H9 (cell line): ENCODE measurements at regions not wholly inside any gene's neighbourhood (a gene's known extent, or its start where the extent isn't known, plus 50 kb on each side); places are given as distances from the start of the nearest gene placed in this dataset.

Source experiments
- DNase-seq: peaks from one replicate; pipeline ENCODE4 v3.0.0-alpha.2; 2017
- H2AFZ ChIP-seq: one replicate; pipeline ENCODE4 v1.6.1; 2013; ENCODE audit warnings: mild to moderate bottlenecking, low read length, control low read depth, moderate library complexity
- H2AK5ac ChIP-seq: 2 replicates; pipeline ENCODE4 v1.6.1; 2013; ENCODE audit warnings: low read length, control low read depth, mixed read lengths; ENCODE audit not compliant: insufficient read length
- H2BK120ac ChIP-seq: one replicate; pipeline ENCODE4 v1.6.1; 2013; ENCODE audit warnings: low read depth, mild to moderate bottlenecking, low read length, control low read depth, inconsistent platforms; ENCODE audit not compliant: poor library complexity, severe bottlenecking
- H2BK12ac ChIP-seq: 2 replicates; pipeline ENCODE4 v1.6.1; 2013; ENCODE audit warnings: low read length, control low read depth, mixed read lengths, low read depth; ENCODE audit not compliant: insufficient read length
- H2BK15ac ChIP-seq: 2 replicates; pipeline ENCODE4 v1.6.1; 2013; ENCODE audit warnings: low read depth, low read length, control low read depth
- H2BK20ac ChIP-seq: one replicate; pipeline ENCODE4 v1.6.1; 2013; ENCODE audit warnings: low read depth, mild to moderate bottlenecking, low read length, control low read depth, inconsistent platforms; ENCODE audit not compliant: poor library complexity, severe bottlenecking
- H2BK5ac ChIP-seq: 2 replicates; pipeline ENCODE4 v1.6.1; 2013; ENCODE audit warnings: low read length, control low read depth, mixed read lengths; ENCODE audit not compliant: insufficient read length
- H3K14ac ChIP-seq: 2 replicates; pipeline ENCODE4 v1.6.1; 2013; ENCODE audit warnings: low read length, control low read depth; ENCODE audit not compliant: insufficient read depth
- H3K18ac ChIP-seq: 2 replicates; pipeline ENCODE4 v1.6.1; 2013; ENCODE audit warnings: low read depth, mild to moderate bottlenecking, mixed read lengths, low read length, control low read depth; ENCODE audit not compliant: insufficient read length
- H3K23ac ChIP-seq: 2 replicates; pipeline ENCODE4 v1.6.1; 2013; ENCODE audit warnings: low read length, control low read depth, mixed read lengths, low read depth; ENCODE audit not compliant: insufficient read length
- H3K23me2 ChIP-seq: 2 replicates; pipeline ENCODE4 v1.6.1; 2013; ENCODE audit warnings: low read depth, mild to moderate bottlenecking, mixed read lengths, low read length, control low read depth; ENCODE audit not compliant: insufficient read length, poor library complexity, severe bottlenecking
- H3K27ac ChIP-seq: 2 replicates; pipeline ENCODE4 v1.5.1; 2013; ENCODE audit warnings: low read length, control low read depth, mixed read lengths, low read depth; ENCODE audit not compliant: insufficient read length
- H3K27me3 ChIP-seq: 2 replicates; pipeline ENCODE4 v1.6.1; 2013; ENCODE audit warnings: low read length, control low read depth, inconsistent platforms; ENCODE audit not compliant: insufficient read depth
- H3K4ac ChIP-seq: 2 replicates; pipeline ENCODE4 v1.6.1; 2013; ENCODE audit warnings: low read depth, mild to moderate bottlenecking, control low read depth, inconsistent platforms, low read length, moderate library complexity
- H3K4me1 ChIP-seq: 2 replicates; pipeline ENCODE4 v1.6.1; 2013; ENCODE audit warnings: low read length, control low read depth, inconsistent platforms; ENCODE audit not compliant: insufficient read depth
- H3K4me2 ChIP-seq: 2 replicates; pipeline ENCODE4 v1.6.1; 2013; ENCODE audit warnings: low read length, control low read depth, mixed read lengths; ENCODE audit not compliant: insufficient read length, insufficient read depth
- H3K56ac ChIP-seq: 2 replicates; pipeline ENCODE4 v1.6.1; 2013; ENCODE audit warnings: low read depth, mild to moderate bottlenecking, mixed read lengths, low read length, control low read depth; ENCODE audit not compliant: insufficient read length
- H3K79me1 ChIP-seq: 2 replicates; pipeline ENCODE4 v1.6.1; 2013; ENCODE audit warnings: low read depth, mild to moderate bottlenecking, moderate library complexity, low read length, control low read depth, inconsistent platforms; ENCODE audit not compliant: insufficient read depth, poor library complexity, severe bottlenecking
- H3K79me2 ChIP-seq: 2 replicates; pipeline ENCODE4 v1.6.1; 2013; ENCODE audit warnings: low read length, control low read depth, inconsistent platforms; ENCODE audit not compliant: insufficient read depth
- H3K9ac ChIP-seq: 2 replicates; pipeline ENCODE4 v1.6.1; 2013; ENCODE audit warnings: low read length, control low read depth, mixed read lengths; ENCODE audit not compliant: insufficient read length; ENCODE audit errors: extremely low read depth
- H3K9me3 ChIP-seq: one replicate; pipeline ENCODE4 v1.6.1; 2013; ENCODE audit warnings: low read depth, low read length, inconsistent platforms; ENCODE audit not compliant: control insufficient read depth
- H3T11ph ChIP-seq: one replicate; pipeline ENCODE4 v1.6.1; 2013; ENCODE audit warnings: mild to moderate bottlenecking, low read length, control low read depth, inconsistent platforms
- H4K20me1 ChIP-seq: one replicate; pipeline ENCODE4 v1.6.1; 2013; ENCODE audit not compliant: control insufficient read depth, insufficient read length, insufficient read depth
- H4K5ac ChIP-seq: 2 replicates; pipeline ENCODE4 v1.6.1; 2013; ENCODE audit warnings: low read depth, mild to moderate bottlenecking, mixed read lengths, low read length, control low read depth; ENCODE audit not compliant: insufficient read length
- H4K8ac ChIP-seq: replicated peaks from 2 replicates; pipeline ENCODE4 v1.6.1; 2013; ENCODE audit warnings: low read length, control low read depth, mixed read lengths, low read depth; ENCODE audit not compliant: insufficient read length
- H4K91ac ChIP-seq: 2 replicates; pipeline ENCODE4 v1.6.1; 2013; ENCODE audit warnings: low read depth, mild to moderate bottlenecking, moderate library complexity, mixed read lengths, low read length, control low read depth; ENCODE audit not compliant: insufficient read length
- H3K27ac Mint-ChIP-seq, 3 experiments: 2 replicates in 2 of 3; 3 replicates in 1 of 3; pipeline ENCODE4 v1.8.0; 2020 to 2021; ENCODE audit warnings: mixed read lengths in 3 of 3, mild to moderate bottlenecking in 1 of 3, moderate library complexity in 1 of 3
- H3K27me3 Mint-ChIP-seq: 2 replicates; pipeline ENCODE4 v1.8.0; 2021; ENCODE audit warnings: low read depth, mild to moderate bottlenecking, moderate library complexity, mixed read lengths
- H3K36me3 Mint-ChIP-seq, 3 experiments: 2 replicates in 2 of 3; 3 replicates in 1 of 3; pipeline ENCODE4 v1.8.0; 2020 to 2021; ENCODE audit warnings: low read depth in 3 of 3, mixed read lengths in 3 of 3; ENCODE audit not compliant: insufficient read depth in 1 of 3
- H3K4me1 Mint-ChIP-seq, 2 experiments: 2 replicates each; pipeline ENCODE4 v1.8.0; 2020; ENCODE audit warnings: mixed read lengths in 2 of 2
- H3K4me3 Mint-ChIP-seq, 2 experiments: 2 replicates in 1 of 2; 3 replicates in 1 of 2; pipeline ENCODE4 v1.8.0; 2020 to 2021; ENCODE audit warnings: mild to moderate bottlenecking in 2 of 2, mixed read lengths in 2 of 2, moderate library complexity in 1 of 2
- H3K9me3 Mint-ChIP-seq, 2 experiments: 2 replicates in 1 of 2; 3 replicates in 1 of 2; pipeline ENCODE4 v1.8.0; 2020; ENCODE audit warnings: mild to moderate bottlenecking in 2 of 2, mixed read lengths in 2 of 2, moderate library complexity in 1 of 2
- WGBS: extraction: QIAGEN DNeasy Blood & Tissue Kit; methylation state at CpG from one replicate; pipeline ENCODE4 v1.1.7; 2013; ENCODE audit warnings: missing lambda C conversion rate, low lambda C conversion rate, mixed read lengths; ENCODE audit not compliant: insufficient read length; ENCODE audit errors: extremely low coverage; 5-methylcytosine and 5-hydroxymethylcytosine counted together
- TF ChIP-seq, protein P1 (sequence below): fragments of 200-600 bp; sonication (generic); conservative IDR thresholded peaks from 3 replicates; pipeline ENCODE4 v1.8.0; 2021; ENCODE audit warnings: antibody characterized with exemption, mild to moderate bottlenecking

- DNase-seq: no peak
- H2AK5ac ChIP-seq: no peak overlapping the region
- no peaks in the 10 kb centered on the region for H3K27me3 ChIP-seq
- no peaks in the 10 kb centered on the region for H3K9me3 ChIP-seq
- no peak overlapping the region for H2BK120ac ChIP-seq
- H3K27ac ChIP-seq: no peak overlapping the region
- Mint-ChIP-seq H3K4me3 (no peak overlapping the region), H3K4me1 (peaks cover 0 to 3% of the 10 kb centered on the region in 2 experiments; a peak in 1 of 4 replicates), H3K27me3 (no peaks in the 10 kb centered on the region), H3K9me3 (no peaks in the 10 kb centered on the region), H3K36me3 (no peaks in the 10 kb centered on the region; a peak in 1 of 7 replicates), H3K27ac (no peak overlapping the region)
- no peaks in the 10 kb centered on the region for H3K79me2 ChIP-seq
- H4K20me1 ChIP-seq: no peaks in the 10 kb centered on the region
- no peaks in the 10 kb centered on the region for H3K4me1 ChIP-seq
- no peak overlapping the region for H4K91ac ChIP-seq
- H2BK20ac ChIP-seq: no peak overlapping the region
- no peak overlapping the region for H3K9ac ChIP-seq
- no peaks in the 10 kb centered on the region for H3K23me2 ChIP-seq
- H2AFZ ChIP-seq: no peak overlapping the region
- H3K79me1 ChIP-seq: no peaks in the 10 kb centered on the region
- H4K8ac ChIP-seq: no peak overlapping the region
- no peak overlapping the region for H3K4me2 ChIP-seq
- no peak overlapping the region for H3T11ph ChIP-seq
- no peak overlapping the region for H3K23ac ChIP-seq
- H3K56ac ChIP-seq: no peak overlapping the region
- TF ChIP-seq, protein P1, sequence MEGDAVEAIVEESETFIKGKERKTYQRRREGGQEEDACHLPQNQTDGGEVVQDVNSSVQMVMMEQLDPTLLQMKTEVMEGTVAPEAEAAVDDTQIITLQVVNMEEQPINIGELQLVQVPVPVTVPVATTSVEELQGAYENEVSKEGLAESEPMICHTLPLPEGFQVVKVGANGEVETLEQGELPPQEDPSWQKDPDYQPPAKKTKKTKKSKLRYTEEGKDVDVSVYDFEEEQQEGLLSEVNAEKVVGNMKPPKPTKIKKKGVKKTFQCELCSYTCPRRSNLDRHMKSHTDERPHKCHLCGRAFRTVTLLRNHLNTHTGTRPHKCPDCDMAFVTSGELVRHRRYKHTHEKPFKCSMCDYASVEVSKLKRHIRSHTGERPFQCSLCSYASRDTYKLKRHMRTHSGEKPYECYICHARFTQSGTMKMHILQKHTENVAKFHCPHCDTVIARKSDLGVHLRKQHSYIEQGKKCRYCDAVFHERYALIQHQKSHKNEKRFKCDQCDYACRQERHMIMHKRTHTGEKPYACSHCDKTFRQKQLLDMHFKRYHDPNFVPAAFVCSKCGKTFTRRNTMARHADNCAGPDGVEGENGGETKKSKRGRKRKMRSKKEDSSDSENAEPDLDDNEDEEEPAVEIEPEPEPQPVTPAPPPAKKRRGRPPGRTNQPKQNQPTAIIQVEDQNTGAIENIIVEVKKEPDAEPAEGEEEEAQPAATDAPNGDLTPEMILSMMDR: no peak
- H2BK12ac ChIP-seq: no peak overlapping the region
- no peak overlapping the region for H2BK5ac ChIP-seq
- H3K14ac ChIP-seq: no peak overlapping the region
- WGBS: no CpG with 5 or more reads among the region's 4 CpGs
- no peak overlapping the region for H4K5ac ChIP-seq
- no peak overlapping the region for H3K4ac ChIP-seq
- H2BK15ac ChIP-seq: no peak overlapping the region
- H3K18ac ChIP-seq: no peak overlapping the region
Observed at GRCh38 chr5:164959761-164960160, 1454.3 kb downstream of the MAT2B start.
